HG02973 (cell line): ENCODE measurements at regions not wholly inside any gene's neighbourhood (a gene's known extent, or its start where the extent isn't known, plus 50 kb on each side); places are given as distances from the start of the nearest gene placed in this dataset.

Experiments used
- ATAC-seq: cut with Tn5 transposase; IDR thresholded peaks from one replicate; pipeline ENCODE4 v1.9.1; 2021; ENCODE audit warnings: moderate library complexity; ENCODE audit not compliant: unreplicated experiment

DNA sequence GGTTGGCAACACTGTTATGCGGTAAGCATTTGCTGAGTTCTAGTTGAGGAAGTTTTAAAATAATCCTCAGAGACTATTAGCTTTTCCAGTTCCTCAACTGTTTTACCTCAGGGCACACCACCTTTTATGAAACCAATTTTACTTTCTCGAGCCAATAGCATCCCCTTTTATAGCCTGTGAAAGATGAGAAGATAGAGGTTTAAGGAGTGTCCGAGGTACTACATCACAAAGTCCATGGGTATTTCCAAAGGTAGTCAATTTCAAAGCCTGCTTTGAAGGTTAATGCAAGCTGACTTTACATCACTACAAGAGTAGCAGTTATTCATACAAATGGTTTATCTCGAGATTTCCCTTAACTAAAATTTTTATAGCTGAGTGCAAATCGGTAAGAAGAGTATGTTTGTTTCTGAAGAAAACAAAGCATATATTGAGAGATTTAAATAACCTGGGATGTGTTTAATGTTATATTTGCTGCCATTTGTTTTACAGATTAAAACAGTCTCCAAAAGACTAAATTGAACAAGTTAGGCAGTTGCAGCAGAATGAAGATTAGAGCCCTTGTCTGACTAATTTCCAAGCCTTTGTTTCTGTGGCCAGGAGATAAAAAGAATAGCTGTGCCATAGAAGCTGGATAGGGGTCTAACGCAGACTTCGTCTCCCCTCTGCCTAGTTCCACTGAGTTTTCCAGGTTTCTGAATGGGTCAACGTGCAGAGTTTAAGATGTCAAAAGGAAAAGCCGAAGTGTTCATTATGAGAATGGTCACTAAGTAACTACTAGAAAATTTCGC, 74.7 kb upstream of the TRPC4 start:
- ATAC-seq = no peak

DNA sequence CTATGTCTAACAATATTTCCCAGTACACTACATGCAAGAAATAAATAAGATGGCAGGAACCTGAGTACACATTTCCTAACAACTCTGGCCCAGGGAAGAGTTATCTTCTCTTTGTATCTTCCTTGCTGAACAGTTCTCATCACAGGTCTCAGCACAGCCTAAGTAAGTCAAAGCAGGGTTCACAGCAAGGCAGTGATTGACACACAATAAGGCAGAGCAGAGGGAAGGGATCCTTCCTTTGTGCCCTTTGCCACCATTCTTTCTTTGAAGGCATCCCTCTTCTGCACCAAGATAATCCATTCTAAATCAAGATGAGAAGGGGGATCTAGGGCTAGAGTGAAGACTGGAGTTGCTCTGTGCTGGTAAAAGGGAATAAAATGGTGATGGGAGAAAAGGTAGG, 73.4 kb upstream of the TRPC4 start:
- no peak for ATAC-seq

DNA sequence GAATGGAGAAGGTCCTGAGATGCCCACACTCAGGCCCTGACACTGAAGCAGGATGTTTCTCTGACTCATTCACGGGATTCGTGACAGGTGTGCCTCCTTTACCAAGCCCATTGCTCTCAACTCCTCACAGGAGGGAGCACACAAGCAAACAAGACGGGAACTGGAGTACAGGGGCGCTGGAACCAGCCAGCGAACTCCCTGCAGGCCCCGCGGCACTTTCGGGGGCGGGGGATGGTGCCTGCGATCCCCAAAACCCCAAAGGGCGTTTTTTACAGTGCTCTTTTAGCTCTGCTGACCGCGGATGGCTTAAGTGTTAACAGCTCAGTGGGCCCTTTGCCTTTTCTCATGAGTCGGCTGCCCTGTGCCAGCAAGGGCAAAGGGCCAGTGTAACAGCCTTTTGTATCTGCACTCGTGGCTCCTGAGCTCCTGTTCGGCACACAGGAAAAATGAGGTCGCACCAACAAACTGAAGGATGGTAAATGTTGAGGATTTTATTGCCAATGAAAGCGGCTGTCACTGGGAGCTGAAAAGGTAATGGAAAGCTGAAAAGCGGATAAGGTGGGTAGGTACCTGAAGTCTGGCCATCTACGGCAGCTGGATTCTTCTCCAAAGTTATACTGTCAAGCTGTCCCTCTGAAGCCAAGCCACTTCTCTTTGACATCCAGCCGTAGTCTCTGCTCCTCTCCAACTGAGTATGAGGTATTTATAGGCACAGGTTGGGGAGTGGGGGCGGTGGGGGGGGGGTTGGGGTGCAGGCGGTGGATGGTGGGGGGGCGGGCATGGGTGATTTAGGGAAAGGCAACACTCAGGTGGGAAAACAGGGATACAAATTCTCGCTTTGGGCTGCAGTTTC, 65.0 kb upstream of the TRPC4 start:
- ATAC-seq = no peak

- no peak for ATAC-seq
Observed at GRCh38 chr13:37929308-37929707, 59.7 kb upstream of the TRPC4 start.

GRCh38 chr13:37927561-37927960, 58.0 kb upstream of the TRPC4 start:
- ATAC-seq = no peak

- no peak for ATAC-seq
Observed at GRCh38 chr13:37925878-37926473, 56.4 kb upstream of the TRPC4 start.

- ATAC-seq = no peak
Observed at GRCh38 chr13:37923236-37923635, 53.7 kb upstream of the TRPC4 start.

GRCh38 chr13:37919329-37919880, 49.8 kb upstream of the TRPC4 start:
- no peak for ATAC-seq
